Testis (tissue), 2 donors: ENCODE measurements at regions not wholly inside any gene's neighbourhood (a gene's known extent, or its start where the extent isn't known, plus 50 kb on each side); places are given as distances from the start of the nearest gene placed in this dataset.
"Not testable (repeated sequence)": the region's sequence is repeated elsewhere in the genome, so short reads cannot be mapped to it uniquely, and the experiment has no call there.

ENCODE experiments used
- DNase-seq: peaks from one replicate; pipeline ENCODE4 v3.0.0-alpha.2; 2019
- H3K27ac ChIP-seq, 2 donors: fragments of 200-600 bp; sonication (generic); one replicate each; pipeline ENCODE4 v1.5.1; 2019
- H3K27me3 ChIP-seq: fragments of 200-600 bp; sonication (generic); one replicate; pipeline ENCODE4 v1.5.1; 2019
- H3K36me3 ChIP-seq: fragments of 200-600 bp; sonication (generic); one replicate; pipeline ENCODE4 v1.5.1; 2017; ENCODE audit warnings: low read depth; ENCODE audit errors: missing control alignments
- H3K4me1 ChIP-seq: fragments of 200-600 bp; sonication (generic); one replicate; pipeline ENCODE4 v1.5.1; 2019
- H3K4me3 ChIP-seq, 2 donors: fragments of 200-600 bp; sonication (generic); one replicate each; pipeline ENCODE4 v1.5.1; 2017 to 2019
- H3K9me3 ChIP-seq: fragments of 200-600 bp; sonication (generic); one replicate; pipeline ENCODE4 v1.5.1; 2017
- CTCF ChIP-seq, 3 experiments: fragments of 450-650 bp in 2 of 3; fragments of 200-600 bp in 1 of 3; sonication (generic) in 1 of 3; IDR thresholded peaks; one replicate each; pipeline ENCODE4 v1.5.1; 2016 to 2019; ENCODE audit warnings: antibody characterized with exemption in 3 of 3, mild to moderate bottlenecking in 2 of 3, moderate library complexity in 1 of 3
- POLR2A ChIP-seq: fragments of 450-650 bp; IDR thresholded peaks from one replicate; pipeline ENCODE4 v1.6.1; 2017; ENCODE audit warnings: antibody characterized with exemption, mild to moderate bottlenecking, moderate library complexity
- WGBS, 2 donors: methylation state at CpG; one replicate each; pipeline ENCODE4 v1.1.5; 2018; 5-methylcytosine and 5-hydroxymethylcytosine counted together
- intact Hi-C: fragments of 100-400 bp; cut with DNase I; formaldehyde crosslinking; loops from one replicate; pipeline ENCODE4 v1.15.1; 2023; ENCODE audit warnings: low total_unique reads

GRCh38 chr7:131830681-131831080 is 274.3 kb upstream of the PODXL start:
- Histone ChIP-seq H3K9me3 (no peaks in the 10 kb centered on the region), H3K36me3 (no peaks in the 10 kb centered on the region), H3K4me1 (peaks cover 3% of the 10 kb centered on the region), H3K27me3 (no peaks in the 10 kb centered on the region), H3K4me3 (no peak overlapping the region), H3K27ac (no peak overlapping the region)
- no peak for DNase-seq
- 67 to 74% methylated on average over 11 of the region's 11 CpGs for WGBS, 2 donors
- intact Hi-C loops: no loop called here
- TF ChIP-seq CTCF (IDR thresholded peaks at IDR 0.05): no peak
- TF ChIP-seq POLR2A: no peak

GRCh38 chr7:131829947-131830558 is 273.6 kb upstream of the PODXL start:
- TF ChIP-seq CTCF (IDR thresholded peaks at IDR 0.05) (no peak), POLR2A (no peak)
- peak; percentile 42 for DNase-seq
- intact Hi-C loops: no loop called here
- H3K27ac ChIP-seq: no peak overlapping the region
- H3K4me1 ChIP-seq: peaks cover 3% of the 10 kb centered on the region
- 15 to 19% methylated on average over 13 to 18 of the region's 18 CpGs for WGBS, 2 donors
- no peaks in the 10 kb centered on the region for H3K36me3 ChIP-seq
- H3K4me3 ChIP-seq: no peak overlapping the region
- no peaks in the 10 kb centered on the region for H3K9me3 ChIP-seq
- no peaks in the 10 kb centered on the region for H3K27me3 ChIP-seq

GRCh38 chr7:131827421-131827820 is 271.0 kb upstream of the PODXL start:
- DNase-seq: no peak
- no peak overlapping the region for H3K4me3 ChIP-seq
- no peaks in the 10 kb centered on the region for H3K9me3 ChIP-seq
- peaks cover 3% of the 10 kb centered on the region for H3K4me1 ChIP-seq
- 77 to 81% methylated on average over 5 of the region's 5 CpGs for WGBS, 2 donors
- intact Hi-C loops: no loop called here
- no peak for TF ChIP-seq POLR2A
- TF ChIP-seq CTCF (IDR thresholded peaks at IDR 0.05): no peak
- no peak overlapping the region for H3K27ac ChIP-seq
- no peaks in the 10 kb centered on the region for H3K27me3 ChIP-seq
- H3K36me3 ChIP-seq: no peaks in the 10 kb centered on the region

- H3K27me3 ChIP-seq: no peaks in the 10 kb centered on the region
- DNase-seq: no peak
- intact Hi-C loops: no loop called here
- WGBS, 2 donors: 68 to 72% methylated on average over 8 of the region's 8 CpGs
- H3K4me1 ChIP-seq: peaks cover 3% of the 10 kb centered on the region
- no peak overlapping the region for H3K4me3 ChIP-seq
- H3K36me3 ChIP-seq: no peaks in the 10 kb centered on the region
- H3K27ac ChIP-seq: no peak overlapping the region
- TF ChIP-seq CTCF (IDR thresholded peaks at IDR 0.05) (no peak), POLR2A (no peak)
- H3K9me3 ChIP-seq: no peaks in the 10 kb centered on the region
Measured at GRCh38 chr7:131826960-131827359, 270.5 kb upstream of the PODXL start.

- WGBS, 2 donors: 93 to 95% methylated on average over 8 of the region's 8 CpGs
- H3K4me1 ChIP-seq, H3K9me3 ChIP-seq, H3K36me3 ChIP-seq, intact Hi-C loops, H3K27me3 ChIP-seq, H3K4me3 ChIP-seq, H3K27ac ChIP-seq, DNase-seq: not testable (repeated sequence)
Measured at GRCh38 chr7:131823961-131824440, 267.6 kb upstream of the PODXL start.
